ENCODE measurements at regions not wholly inside any gene's neighbourhood (a gene's known extent, or its start where the extent isn't known, plus 50 kb on each side); places are given as distances from the start of the nearest gene placed in this dataset.

GRCh38 chr2:117067900-117068299 lies 746.6 kb upstream of the DDX18 start:
- in situ Hi-C loops (cut with MboI; ENCODE audit: low sequenced_read_pairs) (no loop called here), intact Hi-C loops (cut with micrococcal nuclease) (no loop called here), dilution Hi-C loops (cut with HindIII; ENCODE audit: low sequenced_read_pairs, unreplicated experiment) (no loop called here)
- no peaks in the 10 kb centered on the region for H3K79me1 ChIP-seq (ENCODE audit: low read depth in 1 of 2, low read length in 2 of 2)
- H2AK5ac ChIP-seq (ENCODE audit: low read depth, low read length): no peak overlapping the region
- H3K4me3 ChIP-seq (ENCODE audit: insufficient read depth, low read depth, low read length): no peak overlapping the region
- H3K27me3 ChIP-seq (ENCODE audit: control insufficient read depth, insufficient read depth, low read length): no peaks in the 10 kb centered on the region
- no peak overlapping the region for H2AFZ ChIP-seq (replicated peaks; ENCODE audit: low read length, poor library complexity)
- H3K56ac ChIP-seq (ENCODE audit: extremely low read depth, insufficient read depth, low read length): no peak overlapping the region
- TF ChIP-seq CHD1 (IDR thresholded peaks at IDR 0.05; ENCODE audit: low read depth, low read length) (no peak), RCOR1 (IDR thresholded peaks at IDR 0.05; ENCODE audit: insufficient replicate concordance, low read length) (no peak), MAFK (IDR thresholded peaks at IDR 0.05; ENCODE audit: low read depth, low read length) (no peak), RAD21 (IDR thresholded peaks at IDR 0.05; ENCODE audit: low read length) (no peak), BHLHE40 (IDR thresholded peaks at IDR 0.05; ENCODE audit: low read depth, low read length) (no peak), POLR2A (IDR thresholded peaks at IDR 0.05; ENCODE audit: low read depth, low read length) (no peak), RFX5 (IDR thresholded peaks at IDR 0.05; ENCODE audit: low read depth, low read length) (no peak), SMC3 (IDR thresholded peaks at IDR 0.05; ENCODE audit: low read depth, low read length) (no peak), MXI1 (IDR thresholded peaks at IDR 0.05; ENCODE audit: borderline replicate concordance, low read depth, low read length) (no peak), USF2 (IDR thresholded peaks at IDR 0.05; ENCODE audit: low read depth, low read length) (no peak), MAZ (IDR thresholded peaks at IDR 0.05; ENCODE audit: borderline replicate concordance, low read depth, low read length) (no peak)
- H3K14ac ChIP-seq (replicated peaks; ENCODE audit: low read depth, low read length): no peak overlapping the region
- no peaks in the 10 kb centered on the region for H3K4me1 ChIP-seq (ENCODE audit: control insufficient read depth, insufficient read depth, low read length)
- no peaks in the 10 kb centered on the region for H3K9me1 ChIP-seq (ENCODE audit: insufficient read depth, low read length)
- no peak overlapping the region for H2BK5ac ChIP-seq (ENCODE audit: low read depth, low read length, poor library complexity, severe bottlenecking)
- ATAC-seq (ENCODE audit: low read depth) (no peak), DNase-seq (no peak)
- H3K18ac ChIP-seq (ENCODE audit: low read depth, low read length): no peak overlapping the region
- H2BK120ac ChIP-seq (ENCODE audit: low read depth, low read length): no peak overlapping the region
- H4K8ac ChIP-seq (ENCODE audit: low read depth in 2 of 2, low read length in 2 of 2): no peak overlapping the region
- ChIA-PET POLR2A (ENCODE audit: unreplicated experiment) (no interaction called here), CTCF (no interaction called here)
- H3K27ac ChIP-seq (ENCODE audit: insufficient read depth, low read length): no peak overlapping the region
- H4K20me1 ChIP-seq (ENCODE audit: insufficient read depth, low read length): no peaks in the 10 kb centered on the region
- no peak overlapping the region for H2AK9ac ChIP-seq (replicated peaks; ENCODE audit: low read depth, low read length, poor library complexity)
- H3K9ac ChIP-seq (ENCODE audit: low read depth, low read length): no peak overlapping the region
- no peak overlapping the region for H3K4me2 ChIP-seq (ENCODE audit: low read depth, low read length)
- H4K5ac ChIP-seq (ENCODE audit: low read depth, low read length): no peak overlapping the region
- no peak overlapping the region for H2BK15ac ChIP-seq (ENCODE audit: low read depth, low read length)
- H4K91ac ChIP-seq (ENCODE audit: insufficient read depth, low read depth, low read length): no peak overlapping the region
- H3K4ac ChIP-seq (ENCODE audit: low read depth, low read length): no peak overlapping the region
- no CpG with 5 or more reads among the region's 4 CpGs for WGBS, 2 experiments (ENCODE audit: extremely low coverage in 2 of 2, insufficient read length in 1 of 2)
- BruUV-seq (replicated peaks): no TSS peak
- H3K23ac ChIP-seq (ENCODE audit: low read depth, low read length): no peak overlapping the region
- H3K36me3 ChIP-seq (ENCODE audit: control insufficient read depth, insufficient read depth, low read length): no peaks in the 10 kb centered on the region
- no peak overlapping the region for H2BK20ac ChIP-seq (ENCODE audit: low read depth, low read length)
- H3K9me3 ChIP-seq (ENCODE audit: control insufficient read depth, insufficient read depth, low read length): peaks cover 7% of the 10 kb centered on the region
